ENCODE measurements at regions not wholly inside any gene's neighbourhood (a gene's known extent, or its start where the extent isn't known, plus 50 kb on each side); places are given as distances from the start of the nearest gene placed in this dataset.

- in situ Hi-C loops (cut with MboI; ENCODE audit: low sequenced_read_pairs), result loop anchor here (25.0 kb wide), 1 partner anchor 278 kb away; no protein-coding TSS in a partner anchor
Measured at GRCh38 chr2:121084130-121084680, 200.8 kb downstream of the TFCP2L1 start.

GRCh38 chr2:121085801-121086200 is 199.2 kb downstream of the TFCP2L1 start:
- in situ Hi-C loops (cut with MboI; ENCODE audit: low sequenced_read_pairs), result loop anchor here (25.0 kb wide), 1 partner anchor 276 kb away; no protein-coding TSS in a partner anchor

- in situ Hi-C loops (cut with MboI; ENCODE audit: low sequenced_read_pairs), result loop anchor here (25.0 kb wide), 1 partner anchor 276 kb away; no protein-coding TSS in a partner anchor
Measured at GRCh38 chr2:121086450-121086849, 198.6 kb downstream of the TFCP2L1 start.

- in situ Hi-C loops (cut with MboI; ENCODE audit: low sequenced_read_pairs), result loop anchor here (25.0 kb wide), 1 partner anchor 275 kb away; no protein-coding TSS in a partner anchor
Measured at GRCh38 chr2:121087117-121087516, 197.9 kb downstream of the TFCP2L1 start.

GRCh38 chr2:121088251-121089165 is 196.5 kb downstream of the TFCP2L1 start:
- in situ Hi-C loops (cut with MboI; ENCODE audit: low sequenced_read_pairs), result loop anchor here (25.0 kb wide), 1 partner anchor 274 kb away; no protein-coding TSS in a partner anchor

- in situ Hi-C loops (cut with MboI; ENCODE audit: low sequenced_read_pairs), result loop anchor here (25.0 kb wide), 1 partner anchor 273 kb away; no protein-coding TSS in a partner anchor
Measured at GRCh38 chr2:121089166-121089510, 195.9 kb downstream of the TFCP2L1 start.

- in situ Hi-C loops (cut with MboI; ENCODE audit: low sequenced_read_pairs), result loop anchor here (25.0 kb wide), 1 partner anchor 272 kb away; no protein-coding TSS in a partner anchor
Measured at GRCh38 chr2:121090088-121090715, 194.8 kb downstream of the TFCP2L1 start.

- in situ Hi-C loops (cut with MboI; ENCODE audit: low sequenced_read_pairs), result loop anchor here (25.0 kb wide), 1 partner anchor 270 kb away; no protein-coding TSS in a partner anchor
Measured at GRCh38 chr2:121092095-121092494, 192.9 kb downstream of the TFCP2L1 start.

- in situ Hi-C loops (cut with MboI; ENCODE audit: low sequenced_read_pairs), result loop anchor here (25.0 kb wide), 1 partner anchor 269 kb away; no protein-coding TSS in a partner anchor
Measured at GRCh38 chr2:121093692-121094091, 191.3 kb downstream of the TFCP2L1 start.

GRCh38 chr2:121094101-121094500 is 190.9 kb downstream of the TFCP2L1 start:
- in situ Hi-C loops (cut with MboI; ENCODE audit: low sequenced_read_pairs), result loop anchor here (25.0 kb wide), 1 partner anchor 268 kb away; no protein-coding TSS in a partner anchor

GRCh38 chr2:121094845-121095244 is 190.2 kb downstream of the TFCP2L1 start:
- in situ Hi-C loops (cut with MboI; ENCODE audit: low sequenced_read_pairs), result loop anchor here (25.0 kb wide), 1 partner anchor 267 kb away; no protein-coding TSS in a partner anchor

GRCh38 chr2:121095257-121096080 is 189.5 kb downstream of the TFCP2L1 start:
- in situ Hi-C loops (cut with MboI; ENCODE audit: low sequenced_read_pairs), result loop anchor here (25.0 kb wide), 1 partner anchor 267 kb away; no protein-coding TSS in a partner anchor

- in situ Hi-C loops (cut with MboI; ENCODE audit: low sequenced_read_pairs), result loop anchor here (25.0 kb wide), 1 partner anchor 266 kb away; no protein-coding TSS in a partner anchor
Measured at GRCh38 chr2:121096611-121097010, 188.4 kb downstream of the TFCP2L1 start.

GRCh38 chr2:121098556-121098955 is 186.4 kb downstream of the TFCP2L1 start:
- in situ Hi-C loops (cut with MboI; ENCODE audit: low sequenced_read_pairs), result loop anchor here (25.0 kb wide), 1 partner anchor 264 kb away; no protein-coding TSS in a partner anchor

- in situ Hi-C loops (cut with MboI; ENCODE audit: low sequenced_read_pairs), result loop anchor here (25.0 kb wide), 1 partner anchor 263 kb away; no protein-coding TSS in a partner anchor
Measured at GRCh38 chr2:121099329-121100290, 185.4 kb downstream of the TFCP2L1 start.

- in situ Hi-C loops (cut with MboI; ENCODE audit: low sequenced_read_pairs), result no loop called here
Measured at GRCh38 chr2:121101093-121101715, 183.8 kb downstream of the TFCP2L1 start.

GRCh38 chr2:121102941-121103340 is 182.1 kb downstream of the TFCP2L1 start:
- in situ Hi-C loops (cut with MboI; ENCODE audit: low sequenced_read_pairs), result no loop called here

- in situ Hi-C loops (cut with MboI; ENCODE audit: low sequenced_read_pairs), result no loop called here
Measured at GRCh38 chr2:121103960-121104359, 181.0 kb downstream of the TFCP2L1 start.

All from HL-60/S4 treated with phorbol 12-myristate 13-acetate at 8.2 ng/mL for 4 days and 3 days (cell line).